NOMO-1 treated with dmso at 0.1 percent for 144 hours (cell line): ENCODE measurements at regions not wholly inside any gene's neighbourhood (a gene's known extent, or its start where the extent isn't known, plus 50 kb on each side); places are given as distances from the start of the nearest gene placed in this dataset.

Source experiments
- DNase-seq: peaks from one replicate; lab custom pipeline; 2025; ENCODE audit not compliant: unreplicated experiment; lab: John Stamatoyannopoulos, UW

DNA sequence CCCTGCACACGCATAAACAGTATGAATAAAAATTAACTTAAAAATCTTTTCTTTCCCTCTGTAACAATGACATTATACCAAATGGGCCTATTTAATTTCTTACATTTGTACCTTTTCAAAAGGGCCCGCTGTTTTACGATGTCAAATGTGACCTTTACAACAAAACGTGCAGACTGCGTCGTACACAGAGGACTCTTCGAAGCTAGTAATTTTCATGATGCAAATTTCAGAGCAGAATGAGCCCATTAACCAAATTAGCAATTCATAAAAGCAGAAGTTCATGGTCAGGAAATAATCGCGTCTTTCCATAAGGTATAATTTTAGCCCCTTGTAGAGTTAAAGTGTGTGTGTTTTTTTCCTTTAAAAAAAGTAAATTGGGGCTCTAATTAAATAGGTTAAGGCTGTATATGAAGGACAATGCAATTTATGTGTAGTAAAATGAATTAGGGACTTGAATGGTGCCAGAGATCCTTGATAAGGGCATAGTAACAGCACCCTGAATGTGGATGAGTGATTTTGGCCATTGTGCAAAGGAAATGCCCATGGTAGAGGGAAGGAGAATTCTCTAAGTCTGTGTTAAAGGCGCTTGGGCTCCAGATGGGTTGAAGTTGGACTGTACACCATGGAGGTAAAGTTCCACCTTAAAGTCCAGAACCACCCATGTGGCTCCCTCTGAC lies 546.4 kb upstream of the EEF2KMT start:
- DNase-seq: no peak

DNA sequence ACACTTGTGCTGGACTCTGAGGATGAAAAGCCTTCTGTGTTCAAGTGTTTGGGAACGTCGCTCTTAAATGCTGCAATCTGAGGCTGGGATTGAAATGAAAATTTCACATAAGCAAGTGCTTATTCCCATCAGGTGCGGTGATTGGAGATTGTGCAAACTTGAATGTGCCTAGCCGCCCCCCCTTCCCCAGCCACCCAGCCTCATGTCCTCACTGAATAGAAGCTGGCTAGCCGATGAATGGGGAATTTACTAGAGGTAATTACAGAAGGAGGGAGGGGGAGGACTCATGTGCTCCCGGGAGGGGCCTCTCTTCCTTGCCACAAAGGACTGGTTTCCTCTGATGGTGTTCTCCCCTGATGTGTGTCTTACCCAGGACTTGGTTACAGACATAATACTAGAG lies 544.8 kb upstream of the EEF2KMT start:
- no peak for DNase-seq

DNA sequence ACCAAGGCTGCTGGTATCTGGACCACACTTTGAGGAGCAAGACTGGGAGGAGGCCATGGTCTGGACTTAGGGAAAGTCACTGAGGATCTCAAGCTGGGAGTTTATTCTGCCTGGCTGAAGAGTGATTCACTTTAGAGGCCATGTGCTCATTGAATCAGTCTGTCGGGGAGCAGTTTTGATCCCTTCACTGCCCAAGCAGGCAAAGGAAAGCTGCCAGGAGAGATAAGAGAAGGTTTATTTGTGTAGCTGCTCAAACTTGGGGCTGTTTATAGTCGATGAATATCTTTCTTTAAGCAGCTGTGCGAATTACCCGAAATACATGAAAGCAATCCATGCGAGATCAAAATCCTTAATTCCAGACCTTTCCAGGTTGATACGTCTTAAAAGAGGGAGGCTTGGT lies 544.4 kb upstream of the EEF2KMT start:
- DNase-seq: no peak

DNA sequence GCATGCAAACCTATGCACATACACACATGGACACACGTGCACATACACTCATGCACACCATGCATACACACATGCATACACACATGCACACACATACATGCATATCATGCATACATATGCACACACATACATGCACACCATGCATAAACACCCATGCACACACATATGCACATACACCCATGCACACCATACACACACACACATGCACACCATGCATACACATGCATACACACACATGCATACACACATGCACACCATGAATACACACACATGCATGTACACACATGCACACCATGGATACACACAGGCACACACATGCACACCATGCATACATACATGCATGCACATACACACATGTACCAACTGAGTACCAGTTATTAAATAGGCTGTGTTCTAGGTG lies 543.3 kb upstream of the EEF2KMT start:
- DNase-seq: no peak

DNA sequence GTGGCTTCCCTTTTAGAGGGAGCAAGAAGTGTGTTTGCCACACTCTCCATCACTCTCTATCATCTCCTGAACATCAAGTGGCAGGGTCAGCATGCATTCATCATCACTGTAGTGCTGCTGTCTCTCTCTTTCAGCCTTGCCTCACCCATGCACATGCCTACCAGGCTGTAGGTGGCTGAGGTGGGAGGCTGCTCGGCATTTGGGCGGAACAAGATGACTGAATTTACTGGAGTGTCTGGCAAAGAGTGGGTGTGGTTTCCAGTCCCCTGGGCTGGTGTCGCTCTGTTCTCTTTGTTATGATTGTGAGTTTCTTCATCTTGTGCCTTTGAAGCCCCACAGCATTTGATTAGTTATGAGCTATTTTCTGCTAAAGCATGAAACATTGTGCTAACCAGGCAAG lies 541.9 kb upstream of the EEF2KMT start:
- no peak for DNase-seq

DNA sequence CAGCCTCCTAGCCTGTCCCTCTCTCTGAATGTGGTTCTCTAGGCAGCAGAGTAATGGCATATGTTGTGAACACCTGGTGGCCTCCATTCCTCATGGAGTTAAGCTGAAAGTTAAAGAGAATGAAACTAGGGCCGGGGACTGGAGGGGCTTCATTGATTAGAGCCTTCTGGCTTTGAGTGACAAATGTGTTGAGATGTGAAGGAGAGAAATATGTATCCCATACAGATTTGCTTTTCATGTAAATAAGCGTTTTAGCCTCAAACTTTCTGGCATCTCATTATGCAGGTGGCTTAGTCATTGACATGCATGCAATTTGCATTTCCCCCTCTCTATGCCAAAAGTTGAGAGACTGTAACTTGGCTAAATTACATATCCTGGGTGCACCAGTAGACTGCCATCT lies 537.7 kb upstream of the EEF2KMT start:
- no peak for DNase-seq

DNA sequence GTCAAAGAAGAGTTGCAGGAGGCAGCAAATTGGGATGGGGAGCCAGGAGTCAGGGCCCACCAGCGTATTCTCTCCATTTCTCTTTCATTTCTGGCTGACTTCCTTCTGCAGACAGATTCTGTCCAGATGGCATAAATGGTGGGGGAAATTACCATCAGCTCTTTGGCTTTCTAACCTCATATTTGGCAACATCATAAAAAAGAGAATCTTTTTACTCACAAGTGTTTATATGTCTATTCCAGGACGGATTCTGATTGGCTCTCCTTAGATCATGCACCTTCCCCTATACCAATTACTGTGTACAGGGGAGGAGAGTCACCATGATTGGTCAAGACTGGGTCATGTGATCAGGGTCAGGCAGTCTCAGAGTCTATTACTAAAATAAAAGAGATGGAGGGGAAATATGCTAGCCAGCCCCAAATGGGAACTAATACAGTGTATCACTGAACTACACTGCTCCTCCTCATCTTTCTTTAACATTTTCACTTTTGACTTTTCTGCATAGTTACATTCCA lies 537.1 kb upstream of the EEF2KMT start:
- no peak for DNase-seq

DNA sequence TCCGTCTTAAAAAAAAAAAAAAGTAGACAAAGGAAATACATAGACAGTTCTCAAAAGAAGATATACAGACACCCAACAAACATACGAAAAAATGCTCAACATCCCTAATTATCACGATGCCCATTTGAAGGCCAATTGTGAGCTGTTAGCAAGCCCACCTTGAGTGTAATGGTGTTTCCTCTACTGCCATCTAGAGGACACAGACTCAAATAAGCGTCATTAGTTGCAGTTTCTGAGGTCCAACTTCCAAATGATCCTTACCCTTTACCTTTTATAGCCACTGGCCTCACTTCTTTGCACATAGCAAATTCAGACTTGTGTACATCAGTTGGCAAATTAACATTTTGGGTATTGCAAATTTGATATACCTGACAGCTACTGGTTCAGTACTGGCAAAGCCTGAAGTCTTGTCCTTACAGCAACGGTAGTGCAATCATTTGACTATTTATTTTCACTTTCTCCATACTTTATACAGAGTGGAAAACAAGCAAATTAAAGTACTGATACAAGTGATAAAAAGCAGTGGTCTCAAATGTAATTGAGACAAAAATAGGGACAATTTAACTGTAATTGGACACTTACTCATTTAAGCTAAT lies 536.3 kb upstream of the EEF2KMT start:
- no peak for DNase-seq

DNA sequence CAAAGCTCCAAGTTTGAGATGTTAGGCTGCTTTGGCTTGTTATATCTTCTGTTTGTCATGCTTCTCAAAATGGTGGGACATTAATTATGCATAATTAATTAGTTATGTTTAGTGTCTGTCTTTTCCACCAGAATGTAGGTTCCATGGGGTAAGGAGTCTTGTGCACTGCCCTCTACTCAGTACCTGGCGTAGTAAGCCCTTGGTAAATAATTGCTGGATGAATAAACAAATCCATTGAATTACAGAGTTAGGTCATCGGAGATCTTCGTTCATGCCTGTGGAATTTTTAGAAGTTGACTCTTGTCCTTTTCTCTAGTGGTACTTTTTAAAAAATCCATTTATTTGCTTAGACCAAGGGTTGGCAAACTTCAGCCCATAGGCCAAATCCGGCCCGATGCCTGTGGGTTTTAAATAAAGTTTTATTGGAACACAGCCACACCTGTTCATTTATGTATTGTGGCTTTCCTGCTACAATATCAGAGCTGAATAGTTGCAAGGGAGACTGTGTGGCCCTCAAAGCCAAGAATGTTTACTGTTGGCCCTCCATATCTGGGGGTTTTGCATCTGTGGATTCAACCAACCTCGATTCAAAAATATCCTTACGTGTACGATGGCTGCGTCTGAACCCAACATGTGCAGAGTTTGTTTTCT lies 524.8 kb upstream of the EEF2KMT start:
- DNase-seq: no peak

DNA sequence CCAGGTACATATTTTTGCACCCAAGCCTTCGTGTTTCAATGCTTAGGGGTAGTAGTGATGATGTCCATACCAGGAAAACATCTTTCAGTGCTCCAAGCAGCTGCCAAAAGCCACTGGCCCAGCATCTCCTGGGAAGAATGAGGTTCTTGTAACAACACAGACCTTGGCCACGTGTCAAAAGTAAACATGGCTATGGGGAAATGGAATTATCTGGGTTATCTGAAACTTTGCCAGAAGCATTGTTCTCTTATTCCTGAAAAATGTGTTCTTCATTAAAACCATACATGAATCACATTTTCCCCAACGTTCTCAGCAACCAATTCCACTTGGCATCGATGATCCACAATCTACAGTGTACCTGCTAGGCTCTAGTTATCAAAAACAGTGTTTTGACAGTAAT lies 524.2 kb upstream of the EEF2KMT start:
- DNase-seq: no peak

DNA sequence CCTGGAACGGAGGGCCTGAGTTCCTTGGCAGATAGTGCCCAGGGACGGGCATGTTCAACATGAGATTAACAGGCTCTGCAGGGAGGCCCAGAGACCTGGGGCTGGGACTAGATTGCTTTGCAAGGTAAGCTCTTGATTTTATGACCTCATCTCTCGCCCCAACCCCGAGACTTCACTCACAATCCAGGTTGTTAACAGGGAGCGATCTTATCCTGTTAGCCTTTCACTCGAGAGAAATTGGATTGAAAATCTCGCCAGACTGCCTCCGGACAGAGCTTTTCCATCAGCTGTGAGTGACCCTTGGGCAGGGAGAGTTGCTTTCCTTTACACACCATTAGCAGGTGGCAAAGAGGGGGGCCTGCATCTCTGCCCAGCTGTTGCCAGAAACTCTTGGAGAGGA lies 521.7 kb upstream of the EEF2KMT start:
- DNase-seq: no peak

DNA sequence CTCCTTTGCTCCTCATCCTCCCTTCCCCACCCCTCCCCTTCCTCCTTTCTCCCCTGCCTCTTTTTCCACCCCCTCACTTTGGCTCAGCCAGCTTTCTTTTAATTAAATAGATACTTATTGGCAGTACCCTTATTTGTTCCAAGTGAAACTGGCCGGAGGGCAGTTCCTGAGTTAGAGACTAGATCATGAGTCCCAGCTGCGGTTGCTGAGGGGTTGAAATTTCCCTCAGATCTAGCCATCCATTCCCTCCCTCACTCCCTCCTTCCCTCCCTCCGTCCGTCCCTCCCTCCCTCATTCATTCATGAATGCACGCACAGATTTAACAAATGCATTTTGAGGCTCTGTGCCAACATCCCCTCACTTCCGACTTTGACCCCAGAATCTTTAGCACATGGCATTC lies 519.2 kb upstream of the EEF2KMT start:
- DNase-seq: no peak

DNA sequence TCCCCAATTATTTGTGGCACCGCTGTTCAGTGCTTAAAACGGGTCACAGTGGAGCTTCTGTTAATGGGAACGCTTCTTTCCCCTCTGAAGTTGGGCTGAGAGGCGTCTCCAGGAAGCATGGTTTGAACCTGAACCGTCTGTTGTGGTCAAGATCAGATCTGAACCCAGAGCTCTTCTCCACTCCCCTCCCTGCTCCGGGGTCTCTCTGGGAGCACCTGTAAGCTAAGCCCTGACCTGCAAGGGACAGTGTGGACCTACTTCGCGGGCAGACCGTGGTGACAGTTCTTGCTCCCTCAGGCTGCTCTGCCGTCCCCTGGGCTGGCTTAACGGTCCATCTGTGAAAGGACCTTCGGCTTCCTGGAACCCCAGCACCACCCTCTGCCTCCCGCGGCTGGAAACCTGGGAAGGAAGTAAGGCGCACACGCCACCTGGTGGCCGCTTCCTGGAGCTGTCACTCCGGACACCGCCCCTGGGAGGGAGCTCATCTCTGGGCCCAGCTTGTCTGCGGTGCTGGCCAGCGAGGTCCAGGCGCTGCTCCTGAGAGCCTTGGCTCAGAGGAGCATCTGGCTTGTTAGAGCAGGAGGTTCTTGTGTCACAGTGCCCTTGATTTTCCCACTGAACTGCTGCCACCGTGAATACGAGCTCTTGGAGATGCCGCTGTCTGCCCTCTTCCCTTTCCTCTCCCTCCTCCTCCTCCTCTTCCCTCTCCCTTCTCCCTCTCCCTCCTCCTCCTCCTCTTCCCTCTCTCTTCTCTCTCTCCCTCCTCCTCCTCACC lies 518.5 kb upstream of the EEF2KMT start:
- DNase-seq: no peak

DNA sequence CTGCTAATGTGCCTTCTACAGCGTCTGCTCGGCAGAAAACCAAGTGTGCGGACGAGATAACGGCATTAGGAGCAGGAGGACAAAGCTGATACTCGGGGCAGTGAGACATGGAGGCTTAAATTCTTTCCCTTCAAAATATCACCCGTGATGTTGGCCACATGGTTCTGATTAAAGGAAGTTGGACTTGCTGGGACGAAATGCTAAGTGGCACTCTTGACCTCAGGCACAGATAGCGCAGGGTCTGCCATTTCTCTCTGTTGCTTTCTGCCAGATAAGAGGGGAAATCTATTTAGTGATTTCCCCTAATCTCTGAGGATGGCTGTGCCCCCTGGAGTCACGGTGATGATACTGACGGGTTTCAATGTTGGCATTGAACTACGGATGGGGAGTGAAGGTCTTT lies 509.6 kb upstream of the EEF2KMT start:
- no peak for DNase-seq

DNA sequence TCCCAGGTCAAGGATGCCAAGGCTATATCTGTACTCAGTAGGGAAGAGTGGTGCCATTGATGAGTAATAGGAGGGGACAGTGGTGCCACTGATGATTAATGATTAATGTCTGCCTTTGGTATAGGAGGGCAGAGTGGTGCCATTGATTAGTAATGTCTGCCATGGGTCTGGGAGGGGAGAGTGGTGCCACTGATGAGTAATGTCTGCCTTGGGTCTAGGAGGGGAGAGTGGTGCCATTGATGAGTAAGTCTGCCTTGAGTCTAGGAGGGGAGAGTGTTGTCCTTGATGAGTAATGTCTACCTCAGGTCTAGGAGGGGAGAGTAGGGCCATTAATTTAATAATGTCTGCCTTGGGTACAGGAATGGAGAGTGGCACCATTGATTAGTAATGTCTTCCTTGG lies 507.8 kb upstream of the EEF2KMT start:
- DNase-seq: no peak

DNA sequence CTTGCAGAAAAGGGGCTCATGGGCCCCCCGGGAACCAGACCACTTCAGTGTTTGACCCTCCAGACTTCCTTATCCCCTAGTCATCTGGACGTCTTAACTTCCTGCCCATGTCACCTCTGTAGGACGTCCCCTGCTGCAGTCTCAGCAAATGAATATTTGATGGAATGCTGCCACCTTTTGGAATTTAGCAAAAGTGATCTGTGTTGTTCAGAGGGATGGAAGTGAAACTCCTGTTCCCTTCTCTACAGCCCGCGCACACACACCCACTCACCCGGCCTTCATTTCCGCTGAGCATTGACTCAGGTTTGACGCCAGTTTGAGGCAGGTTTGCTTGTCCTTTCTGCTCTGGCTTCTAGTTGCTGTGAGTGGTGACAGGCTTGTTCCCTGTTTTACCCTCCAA lies 507.2 kb upstream of the EEF2KMT start:
- DNase-seq: no peak

DNA sequence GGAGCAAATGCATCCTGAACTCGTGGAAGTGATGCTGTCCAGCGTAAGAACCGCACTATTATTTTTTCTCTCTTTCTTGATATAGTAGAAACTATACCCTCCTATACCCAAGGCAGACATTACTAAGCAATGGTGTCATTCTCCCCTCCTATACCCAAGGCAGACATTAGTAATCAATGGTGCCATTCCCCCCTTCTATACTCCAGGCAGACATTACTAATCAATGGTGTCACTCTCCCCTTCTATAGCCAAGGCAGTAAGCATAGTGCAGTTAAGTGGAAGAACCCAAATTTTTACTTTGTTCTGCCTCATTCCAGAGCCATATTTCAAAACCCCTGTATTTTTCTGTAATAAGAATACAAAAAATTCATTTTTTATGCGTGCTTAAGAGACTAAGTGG lies 506.2 kb upstream of the EEF2KMT start:
- no peak for DNase-seq

DNA sequence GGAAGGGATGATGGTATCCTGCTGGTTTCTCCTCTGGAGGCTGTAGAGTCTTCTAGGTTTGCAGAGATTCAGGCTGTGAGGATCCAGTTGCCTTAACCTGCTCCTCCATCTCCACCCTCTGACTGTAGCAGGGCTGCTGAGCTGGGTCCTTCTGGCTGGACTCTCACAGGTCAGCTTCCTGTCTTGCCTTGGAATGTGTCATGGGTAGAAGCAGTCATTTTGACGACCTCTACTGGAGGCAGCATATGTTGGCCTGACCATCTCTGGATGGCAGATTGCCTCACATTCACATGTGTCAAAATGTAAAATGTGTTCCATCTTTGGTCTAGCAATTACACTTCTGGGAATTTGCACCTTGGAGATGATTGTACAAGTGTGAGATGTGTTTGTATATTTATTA lies 504.4 kb upstream of the EEF2KMT start:
- no peak for DNase-seq

DNA sequence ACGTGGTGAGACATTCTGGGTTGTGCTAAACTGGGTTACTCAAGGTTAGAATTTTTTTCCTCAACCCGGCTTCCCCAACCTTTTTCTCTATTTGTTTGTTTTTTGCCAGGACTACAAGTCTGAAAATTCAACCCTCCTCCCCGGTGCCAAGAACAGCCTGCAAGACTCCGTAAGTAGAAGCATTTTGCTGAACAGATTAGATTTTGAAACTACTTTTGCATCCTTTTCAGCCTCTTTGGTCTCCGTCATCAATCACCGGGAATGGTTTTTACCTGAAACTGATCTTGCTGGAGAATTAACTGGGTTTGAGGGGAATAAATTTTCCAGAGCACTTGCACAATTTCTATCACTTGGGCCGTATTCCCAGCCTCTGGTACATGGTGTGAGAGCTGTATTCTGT lies 501.2 kb upstream of the EEF2KMT start:
- DNase-seq: no peak

DNA sequence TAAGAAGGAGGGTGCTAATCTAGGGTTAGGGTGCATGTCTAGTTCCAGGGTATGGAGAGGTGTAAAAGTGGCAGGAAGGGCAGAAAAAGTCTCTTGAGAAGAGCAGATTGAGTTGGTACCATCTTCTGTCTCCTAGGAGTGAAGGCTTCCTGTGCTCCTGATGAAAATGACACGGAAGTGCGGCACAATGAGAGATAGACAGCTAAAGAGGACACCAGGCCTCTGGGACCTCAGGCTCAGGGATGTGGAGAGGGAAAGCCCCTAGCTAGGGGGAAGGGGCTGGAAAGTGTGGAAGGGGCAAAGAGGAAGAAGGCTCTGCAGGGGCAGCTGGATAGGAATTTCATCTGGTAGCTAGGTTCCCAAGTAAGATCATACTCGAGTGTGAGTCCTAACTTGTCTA lies 498.3 kb upstream of the EEF2KMT start:
- no peak for DNase-seq

DNA sequence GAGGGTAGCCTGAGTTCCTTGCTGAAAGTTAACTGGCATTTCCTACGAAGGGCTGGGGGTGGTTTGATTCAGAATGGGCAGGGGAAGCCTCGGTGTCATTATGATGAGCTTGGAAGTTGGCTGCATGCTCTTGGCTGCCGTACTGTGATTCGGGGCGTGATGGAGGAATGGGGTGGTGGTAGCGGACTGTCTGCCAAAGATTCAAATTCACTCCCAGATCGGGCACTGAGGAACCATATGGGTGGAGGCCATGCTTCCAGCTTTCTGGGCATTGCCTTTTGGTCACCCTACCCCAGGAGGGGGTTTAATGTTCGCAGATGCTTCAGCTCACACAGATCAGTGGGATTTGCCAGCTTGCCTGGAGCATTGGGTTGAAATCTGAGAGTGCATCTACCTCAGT lies 492.8 kb upstream of the EEF2KMT start:
- DNase-seq: no peak
